GM19324 (cell line): ENCODE measurements at regions not wholly inside any gene's neighbourhood (a gene's known extent, or its start where the extent isn't known, plus 50 kb on each side); places are given as distances from the start of the nearest gene placed in this dataset.
"Not testable (repeated sequence)": the region's sequence is repeated elsewhere in the genome, so short reads cannot be mapped to it uniquely, and the experiment has no call there.

Source experiments
- ATAC-seq: cut with Tn5 transposase; IDR thresholded peaks from one replicate; pipeline ENCODE4 v1.9.1; 2021; ENCODE audit warnings: mild to moderate bottlenecking, moderate library complexity; ENCODE audit not compliant: unreplicated experiment, low FRiP score

- no peak for ATAC-seq
These were observed 672.6 kb downstream of the CENPC start for GRCh38 chr4:66872661-66873060.

DNA sequence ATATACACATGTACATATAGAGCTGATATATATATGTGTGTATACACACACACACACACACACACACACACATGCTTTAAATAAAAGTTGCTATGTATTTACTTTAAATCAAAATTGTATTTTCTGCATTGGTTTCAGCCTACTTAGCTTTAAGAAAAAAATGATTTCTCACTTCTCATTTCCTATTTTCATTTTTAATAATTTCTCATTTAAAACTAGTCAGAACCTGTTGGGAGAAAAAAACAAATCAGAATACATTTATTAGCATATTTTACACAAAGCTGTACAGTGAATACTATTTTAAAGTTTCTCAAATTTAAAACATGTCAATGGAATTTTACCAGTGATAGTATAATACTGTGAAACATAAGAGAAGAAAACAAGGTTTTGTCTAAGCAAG lies 681.8 kb downstream of the CENPC start:
- ATAC-seq = no peak

DNA sequence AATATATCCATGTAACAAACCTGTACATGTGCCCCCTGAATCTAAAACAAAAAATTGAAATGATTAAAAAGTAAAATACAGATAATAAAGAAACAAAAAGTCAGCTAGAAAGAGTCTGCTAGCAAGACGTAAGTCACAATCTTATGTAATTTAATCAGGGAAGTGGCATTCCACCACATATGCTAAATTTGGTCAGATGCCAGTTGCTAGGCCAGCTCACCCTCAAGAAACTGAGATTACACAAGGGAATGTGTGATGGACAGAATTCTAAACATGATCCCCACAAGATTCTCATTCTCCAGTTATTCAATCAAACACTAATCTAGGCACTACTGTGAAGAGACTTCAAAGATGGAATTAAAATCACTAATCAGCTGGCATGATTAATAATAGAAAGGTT lies 689.3 kb downstream of the CENPC start:
- no peak for ATAC-seq

GRCh38 chr4:66853845-66854244 lies 691.5 kb downstream of the CENPC start:
- no peak for ATAC-seq

DNA sequence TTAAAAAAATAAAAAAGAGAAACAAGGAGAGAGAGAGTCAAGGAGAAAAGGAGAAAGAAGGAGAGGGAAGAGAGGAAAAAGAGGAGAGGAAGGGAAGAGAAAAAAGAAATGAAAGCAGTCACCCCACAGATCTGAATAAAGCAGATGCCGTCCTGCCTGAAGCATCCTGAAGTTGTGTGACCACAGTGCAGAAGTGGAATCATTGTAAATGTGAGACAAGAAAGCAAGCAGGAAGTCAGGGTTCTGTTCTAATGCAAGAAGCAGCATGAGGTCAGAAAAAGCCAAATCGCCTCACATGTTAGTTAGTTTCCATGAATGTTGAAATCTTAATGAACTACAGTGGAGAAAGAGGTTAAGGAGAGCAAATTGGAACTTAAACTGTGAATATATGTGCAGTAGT lies 692.5 kb downstream of the CENPC start:
- no peak for ATAC-seq

GRCh38 chr4:66849596-66849995 lies 695.7 kb downstream of the CENPC start:
- ATAC-seq = no peak

DNA sequence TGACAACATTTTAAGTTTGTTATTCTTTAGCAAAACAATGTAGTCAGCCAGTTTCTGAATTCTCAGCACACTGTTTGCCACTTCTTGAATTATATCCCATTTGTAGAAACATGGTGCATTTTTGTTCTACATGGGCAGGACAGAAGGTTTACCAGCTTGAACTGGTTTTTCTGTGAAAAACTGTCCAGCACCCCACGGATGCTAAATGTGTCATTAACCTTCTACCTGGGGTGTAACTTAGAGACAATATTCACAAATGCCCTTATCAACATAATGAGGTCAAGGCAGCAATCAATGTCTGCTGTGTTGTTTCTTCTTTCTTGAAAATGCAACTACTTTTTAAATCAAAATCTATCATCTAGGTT lies 702.6 kb downstream of the CENPC start:
- ATAC-seq = no peak

- ATAC-seq = no peak
These were observed 703.1 kb downstream of the CENPC start for GRCh38 chr4:66842026-66842723.

DNA sequence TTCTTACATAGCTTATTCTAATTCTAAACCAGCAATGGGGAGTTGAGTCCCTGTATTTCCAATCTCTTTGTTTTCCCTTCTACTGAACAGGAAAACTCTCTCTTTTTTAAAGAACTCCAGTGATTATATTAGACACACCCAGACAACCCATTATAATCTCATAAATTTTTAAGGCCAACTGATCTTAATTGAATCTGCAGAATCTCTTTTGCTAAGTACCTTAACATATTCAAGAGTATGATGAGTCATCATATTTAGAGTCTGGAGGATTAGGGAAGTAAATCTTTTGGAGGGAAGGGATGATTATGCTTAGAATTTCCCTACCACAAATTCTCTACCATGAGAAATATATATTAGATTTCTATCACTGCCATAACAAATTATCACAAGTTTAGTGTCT lies 705.1 kb downstream of the CENPC start:
- no peak for ATAC-seq

GRCh38 chr4:66837279-66837922 lies 707.9 kb downstream of the CENPC start:
- ATAC-seq = no peak

DNA sequence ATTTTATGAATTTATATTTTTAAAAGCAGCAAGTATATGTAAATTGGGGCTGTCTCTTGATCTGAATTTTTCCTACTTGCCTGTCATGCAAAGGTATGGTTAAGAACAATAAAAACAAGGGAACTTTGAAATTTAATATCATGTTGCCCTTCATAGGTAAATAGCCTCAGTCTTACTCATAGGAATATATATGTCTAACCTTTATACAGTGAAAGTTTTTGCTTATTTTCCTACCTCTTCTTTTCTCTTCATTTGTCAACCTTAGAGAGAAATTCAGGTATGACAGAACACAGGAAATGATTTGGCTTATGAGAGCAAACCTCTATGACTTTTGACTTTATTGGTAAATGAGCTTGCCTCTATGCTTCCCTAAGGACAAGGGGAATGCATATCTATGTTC lies 716.0 kb downstream of the CENPC start:
- ATAC-seq = no peak

DNA sequence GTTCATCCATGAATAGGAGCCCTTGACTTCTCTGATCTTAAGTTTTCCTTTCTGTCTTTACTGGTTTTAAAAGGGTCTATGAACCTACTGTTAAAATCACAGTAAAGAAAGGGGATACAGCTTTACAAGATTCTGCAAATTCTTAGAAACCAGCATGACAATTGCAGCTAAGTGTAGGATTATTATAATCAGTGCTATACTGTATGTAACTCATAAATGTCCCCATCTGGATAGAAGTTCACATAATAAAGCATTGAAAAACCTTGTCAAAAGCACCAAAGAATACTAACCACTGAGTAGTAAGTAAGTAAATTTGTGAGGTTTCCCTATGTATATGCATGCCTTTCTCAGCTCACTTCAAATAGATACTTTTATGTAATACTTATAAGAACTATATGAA lies 724.6 kb downstream of the CENPC start:
- ATAC-seq = no peak

DNA sequence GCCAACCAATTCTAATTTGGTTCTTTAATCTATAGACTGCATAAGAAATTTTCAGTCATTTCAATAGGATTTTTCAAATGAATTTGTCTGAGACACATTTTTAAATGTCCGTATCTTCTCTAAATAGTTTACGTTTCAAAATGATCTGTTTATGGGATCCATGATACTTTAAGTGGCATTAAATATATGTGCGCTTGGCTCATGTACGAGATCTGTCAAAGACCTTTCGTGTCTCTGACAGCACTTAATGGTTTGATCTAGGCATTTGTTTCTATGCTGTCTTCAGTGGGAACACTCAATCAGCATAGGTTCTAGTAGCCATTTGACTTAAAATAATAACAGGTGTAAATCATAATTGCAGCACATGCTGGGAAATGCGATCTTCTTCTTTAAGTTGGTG lies 731.0 kb downstream of the CENPC start:
- ATAC-seq = no peak

- no peak for ATAC-seq
These were observed 739.7 kb downstream of the CENPC start for GRCh38 chr4:66805582-66805981.

DNA sequence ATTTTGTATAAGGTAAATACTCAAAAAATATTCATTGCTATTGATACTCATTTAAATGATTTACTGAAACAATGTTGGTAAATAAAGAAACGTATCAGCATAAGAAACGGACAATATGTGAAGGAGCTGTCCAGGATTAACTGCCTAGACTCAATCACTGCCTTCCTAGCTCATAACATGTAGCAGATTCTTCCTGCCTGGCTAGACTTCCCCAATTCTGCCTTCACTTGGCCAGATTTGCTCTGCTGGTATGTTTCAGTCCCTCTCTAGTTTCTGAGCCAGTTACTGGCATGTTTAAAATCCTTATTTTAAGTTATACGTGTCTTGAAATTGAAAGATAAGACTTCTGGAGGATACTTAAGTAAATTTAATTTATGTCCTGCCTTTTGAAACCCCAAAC lies 740.3 kb downstream of the CENPC start:
- no peak for ATAC-seq

DNA sequence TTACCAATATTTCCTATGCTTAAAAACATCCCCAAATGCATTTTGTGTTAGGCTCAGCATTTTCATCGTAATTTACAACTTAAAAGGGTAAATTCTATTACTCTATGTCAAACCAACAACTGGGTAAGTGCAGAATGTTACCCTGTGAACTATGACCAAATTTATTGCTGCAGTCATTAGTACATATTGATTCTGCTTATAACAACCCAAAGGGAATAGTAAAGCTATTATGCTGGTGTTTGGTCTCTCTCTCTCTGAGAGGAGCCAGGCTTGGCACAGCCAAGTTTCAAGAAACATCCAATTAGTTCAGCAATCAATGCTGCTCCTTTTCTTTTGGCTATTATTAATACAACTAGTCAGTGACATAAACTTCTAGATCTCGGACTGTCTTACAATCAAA lies 747.7 kb downstream of the CENPC start:
- ATAC-seq = no peak

DNA sequence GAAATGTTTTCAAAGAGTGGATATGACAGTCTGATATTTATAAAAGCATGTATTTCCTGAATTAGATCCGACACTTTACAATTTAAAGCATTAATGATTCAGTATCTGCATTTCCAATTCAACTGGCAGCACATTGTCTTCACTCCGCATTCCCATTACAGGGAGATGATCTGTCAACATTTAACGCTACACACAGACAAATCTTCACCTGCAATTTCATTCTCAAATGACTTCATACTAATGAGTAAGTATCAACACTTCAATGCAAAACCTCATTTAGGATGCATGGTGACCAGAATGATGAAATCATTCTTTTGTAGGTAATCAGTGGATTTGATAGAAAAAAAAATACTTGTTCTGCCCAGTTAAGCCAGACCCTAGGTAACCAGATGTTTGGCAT lies 749.6 kb downstream of the CENPC start:
- no peak for ATAC-seq

DNA sequence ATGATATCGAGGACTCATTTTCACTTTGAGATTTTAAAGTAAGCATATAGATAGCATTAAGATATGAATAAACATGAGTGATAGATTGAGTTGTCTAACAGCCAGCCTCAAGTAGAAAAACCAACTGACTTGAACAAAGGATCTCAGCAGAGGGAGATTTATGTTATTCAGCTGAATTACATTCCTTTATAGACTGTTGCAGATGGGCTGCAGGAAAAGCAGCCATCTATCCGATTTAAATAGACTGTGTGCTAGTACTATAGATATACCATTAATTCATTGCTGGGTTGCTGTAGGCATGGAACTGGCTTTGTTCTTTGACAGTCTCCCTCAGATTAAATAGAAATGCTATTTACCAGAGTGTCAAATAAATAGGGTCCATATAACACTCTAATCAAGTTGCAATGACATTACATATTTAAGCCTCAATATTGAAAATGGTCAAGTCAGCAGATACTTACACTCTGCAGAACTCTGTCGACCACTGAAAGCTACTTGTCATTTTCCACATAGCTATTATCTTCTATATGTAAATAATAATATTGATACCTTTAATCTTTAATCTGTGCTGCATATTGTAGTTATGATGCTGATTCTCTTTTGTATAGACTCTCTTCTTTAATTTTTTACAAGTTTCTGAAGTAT lies 750.8 kb downstream of the CENPC start:
- ATAC-seq = no peak

- no peak for ATAC-seq
These were observed 753.6 kb downstream of the CENPC start for GRCh38 chr4:66791686-66792085.

DNA sequence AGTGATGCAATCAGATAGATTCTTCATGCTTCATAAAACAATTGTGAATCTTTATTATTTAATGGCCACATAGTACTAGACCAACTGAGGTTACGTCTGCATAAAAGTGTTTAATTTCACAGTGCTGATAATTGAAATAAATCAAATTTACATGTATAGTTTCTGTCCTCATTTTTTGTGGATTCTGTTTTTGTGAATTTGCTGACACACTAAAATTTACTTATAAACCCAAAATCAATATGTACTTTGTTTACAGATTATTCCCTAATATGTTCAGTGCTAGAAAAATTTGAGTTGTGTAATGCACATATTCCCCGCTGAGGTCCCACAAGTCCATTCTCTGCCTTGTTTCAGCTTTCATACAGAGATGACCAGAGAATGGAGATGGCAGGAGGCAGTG lies 759.8 kb downstream of the CENPC start:
- no peak for ATAC-seq

GRCh38 chr4:66782751-66783150 lies 762.6 kb downstream of the CENPC start:
- not testable (repeated sequence) for ATAC-seq

DNA sequence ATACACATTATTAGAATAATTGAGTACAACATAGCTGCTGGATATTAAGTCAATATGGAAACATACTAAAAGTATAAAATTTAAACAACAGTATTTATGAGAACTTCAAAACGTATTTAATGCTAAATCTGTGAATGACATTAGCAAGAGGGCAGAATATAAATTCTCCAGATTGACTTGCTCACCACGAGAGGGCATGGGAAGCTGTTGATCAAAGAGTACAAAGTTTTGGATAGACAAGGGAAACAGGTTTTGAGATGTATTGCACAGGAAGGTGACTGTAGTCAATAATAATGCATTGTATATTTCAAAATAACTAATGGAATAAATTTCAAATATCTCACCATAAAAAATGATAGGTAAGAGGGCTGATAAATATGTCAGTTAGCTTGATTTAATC lies 768.2 kb downstream of the CENPC start:
- no peak for ATAC-seq
